Vagina (tissue), 2 donors: ENCODE measurements at regions not wholly inside any gene's neighbourhood (a gene's known extent, or its start where the extent isn't known, plus 50 kb on each side); places are given as distances from the start of the nearest gene placed in this dataset.

Experiments
- DNase-seq, 2 donors: peaks; one replicate each; pipeline ENCODE4 v3.0.0-alpha.2; 2017; ENCODE audit errors: extremely low spot score in 2 of 2
- H3K27ac ChIP-seq: fragments of 200-600 bp; sonication (generic); one replicate; pipeline ENCODE4 v1.5.1; 2019
- H3K27me3 ChIP-seq: fragments of 200-600 bp; sonication (generic); one replicate; pipeline ENCODE4 v1.5.1; 2019
- H3K36me3 ChIP-seq, 2 donors: fragments of 200-600 bp; sonication (generic); one replicate each; pipeline ENCODE4 v1.5.1; 2017 to 2019
- H3K4me1 ChIP-seq: fragments of 200-600 bp; sonication (generic); one replicate; pipeline ENCODE4 v1.5.1; 2019
- H3K4me3 ChIP-seq, 2 donors: fragments of 200-600 bp; sonication (generic); 1 replicate in 1 of 2; 2 replicates in 1 of 2; pipeline ENCODE4 v1.5.1; 2016 to 2019
- H3K9me3 ChIP-seq: fragments of 200-600 bp; sonication (generic); one replicate; pipeline ENCODE4 v1.5.1; 2019
- POLR2A ChIP-seq, 2 donors: fragments of 450-650 bp; IDR thresholded peaks; one replicate each; pipeline ENCODE4 v1.6.1; 2017; ENCODE audit warnings: antibody characterized with exemption in 2 of 2, mild to moderate bottlenecking in 2 of 2, moderate library complexity in 2 of 2
- POLR2AphosphoS5 ChIP-seq, 2 donors: sonication (generic); formaldehyde crosslinking; IDR thresholded peaks; one replicate each; pipeline ENCODE4 v1.9.0; 2017; ENCODE audit warnings: antibody characterized with exemption in 2 of 2, mild to moderate bottlenecking in 2 of 2, low read depth in 1 of 2; ENCODE audit not compliant: insufficient read depth in 1 of 2
- intact Hi-C: fragments of 100-400 bp; cut with DNase I; formaldehyde crosslinking; loops from one replicate; pipeline ENCODE4 v1.15.1; 2023
- TF ChIP-seq, protein P1 (sequence below), 3 experiments: fragments of 450-650 bp in 2 of 3; fragments of 200-600 bp in 1 of 3; sonication (generic) in 1 of 3; IDR thresholded peaks; one replicate each; pipeline ENCODE4 v1.5.1; 2017 to 2019; ENCODE audit warnings: antibody characterized with exemption in 3 of 3, mild to moderate bottlenecking in 2 of 3, moderate library complexity in 2 of 3

DNA sequence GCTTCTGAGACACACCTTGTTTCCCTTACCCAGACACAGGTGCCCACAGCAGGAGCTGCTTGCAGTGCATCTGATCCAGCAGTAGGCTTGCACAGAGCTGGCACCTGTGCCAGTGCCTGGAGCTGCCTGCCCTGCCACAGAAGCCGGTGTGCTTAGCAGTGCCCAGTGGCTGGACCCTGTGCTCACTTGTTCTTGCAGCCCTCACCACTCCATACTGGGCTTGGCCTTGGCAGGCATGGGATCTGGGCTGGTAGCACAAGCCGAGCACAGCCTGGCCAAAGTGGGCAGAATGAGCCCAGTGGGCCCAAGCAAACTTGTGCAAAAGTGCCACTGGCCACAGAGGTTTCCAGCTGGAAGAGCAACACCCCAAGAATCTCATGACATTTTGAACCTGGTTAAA is 1950.4 kb downstream of the SUCLG1 start:
- DNase-seq: no peak
- H3K9me3 ChIP-seq: no peaks in the 10 kb centered on the region
- TF ChIP-seq POLR2A (IDR thresholded peaks at IDR 0.05) (no peak), POLR2AphosphoS5 (IDR thresholded peaks at IDR 0.05; ENCODE audit: insufficient read depth in 1 of 2, low read depth in 1 of 2) (no peak)
- TF ChIP-seq, protein P1, sequence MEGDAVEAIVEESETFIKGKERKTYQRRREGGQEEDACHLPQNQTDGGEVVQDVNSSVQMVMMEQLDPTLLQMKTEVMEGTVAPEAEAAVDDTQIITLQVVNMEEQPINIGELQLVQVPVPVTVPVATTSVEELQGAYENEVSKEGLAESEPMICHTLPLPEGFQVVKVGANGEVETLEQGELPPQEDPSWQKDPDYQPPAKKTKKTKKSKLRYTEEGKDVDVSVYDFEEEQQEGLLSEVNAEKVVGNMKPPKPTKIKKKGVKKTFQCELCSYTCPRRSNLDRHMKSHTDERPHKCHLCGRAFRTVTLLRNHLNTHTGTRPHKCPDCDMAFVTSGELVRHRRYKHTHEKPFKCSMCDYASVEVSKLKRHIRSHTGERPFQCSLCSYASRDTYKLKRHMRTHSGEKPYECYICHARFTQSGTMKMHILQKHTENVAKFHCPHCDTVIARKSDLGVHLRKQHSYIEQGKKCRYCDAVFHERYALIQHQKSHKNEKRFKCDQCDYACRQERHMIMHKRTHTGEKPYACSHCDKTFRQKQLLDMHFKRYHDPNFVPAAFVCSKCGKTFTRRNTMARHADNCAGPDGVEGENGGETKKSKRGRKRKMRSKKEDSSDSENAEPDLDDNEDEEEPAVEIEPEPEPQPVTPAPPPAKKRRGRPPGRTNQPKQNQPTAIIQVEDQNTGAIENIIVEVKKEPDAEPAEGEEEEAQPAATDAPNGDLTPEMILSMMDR (IDR thresholded peaks at IDR 0.05): no peak
- intact Hi-C loops: no loop called here
- no peak overlapping the region for H3K27ac ChIP-seq
- H3K4me3 ChIP-seq: no peak overlapping the region
- H3K4me1 ChIP-seq: no peaks in the 10 kb centered on the region
- H3K36me3 ChIP-seq: no peaks in the 10 kb centered on the region
- H3K27me3 ChIP-seq: no peaks in the 10 kb centered on the region

- H3K4me3 ChIP-seq: no peak overlapping the region
- no peaks in the 10 kb centered on the region for H3K27me3 ChIP-seq
- H3K9me3 ChIP-seq: no peaks in the 10 kb centered on the region
- H3K36me3 ChIP-seq: no peaks in the 10 kb centered on the region
- H3K4me1 ChIP-seq: no peaks in the 10 kb centered on the region
- no peak overlapping the region for H3K27ac ChIP-seq
- DNase-seq: no peak
- intact Hi-C loops: no loop called here
- TF ChIP-seq POLR2AphosphoS5 (IDR thresholded peaks at IDR 0.05; ENCODE audit: insufficient read depth in 1 of 2, low read depth in 1 of 2) (no peak), POLR2A (IDR thresholded peaks at IDR 0.05) (no peak)
- TF ChIP-seq, protein P1 (IDR thresholded peaks at IDR 0.05): no peak
Measured at GRCh38 chr2:82507657-82508056, 1951.4 kb downstream of the SUCLG1 start.

DNA sequence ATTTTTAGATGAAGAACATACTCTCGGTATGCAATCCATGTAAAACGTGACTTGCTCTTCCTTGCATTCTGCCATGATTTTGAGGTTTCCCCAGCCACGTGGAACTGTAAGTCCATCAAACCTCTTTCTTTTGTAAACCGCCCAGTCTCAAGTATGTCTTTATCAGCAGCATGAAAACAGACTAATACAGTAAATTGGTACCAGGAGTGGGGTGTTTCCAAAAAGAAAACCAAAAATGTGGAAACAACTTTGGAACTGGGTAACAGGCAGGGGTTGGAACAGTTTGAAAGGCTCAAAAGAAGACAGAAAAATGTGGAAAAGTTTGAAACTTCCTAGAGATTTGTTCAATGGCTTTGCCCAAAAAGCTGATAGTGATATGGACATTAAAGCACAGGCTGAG is 1957.9 kb downstream of the SUCLG1 start:
- no peaks in the 10 kb centered on the region for H3K4me1 ChIP-seq
- DNase-seq: no peak
- no peak overlapping the region for H3K27ac ChIP-seq
- intact Hi-C loops: no loop called here
- TF ChIP-seq, protein P1 (IDR thresholded peaks at IDR 0.05): no peak
- TF ChIP-seq POLR2A (IDR thresholded peaks at IDR 0.05): no peak
- TF ChIP-seq POLR2AphosphoS5 (IDR thresholded peaks at IDR 0.05; ENCODE audit: insufficient read depth in 1 of 2, low read depth in 1 of 2): no peak
- H3K27me3 ChIP-seq: no peaks in the 10 kb centered on the region
- no peaks in the 10 kb centered on the region for H3K36me3 ChIP-seq
- H3K9me3 ChIP-seq: no peaks in the 10 kb centered on the region
- no peak overlapping the region for H3K4me3 ChIP-seq

- Histone ChIP-seq H3K27me3 (no peaks in the 10 kb centered on the region), H3K27ac (no peak overlapping the region), H3K4me1 (no peaks in the 10 kb centered on the region), H3K36me3 (no peaks in the 10 kb centered on the region), H3K9me3 (no peaks in the 10 kb centered on the region), H3K4me3 (no peak overlapping the region)
- no peak for TF ChIP-seq POLR2A (IDR thresholded peaks at IDR 0.05)
- no peak for TF ChIP-seq POLR2AphosphoS5 (IDR thresholded peaks at IDR 0.05; ENCODE audit: insufficient read depth in 1 of 2, low read depth in 1 of 2)
- TF ChIP-seq, protein P1 (IDR thresholded peaks at IDR 0.05): no peak
- intact Hi-C loops: no loop called here
- no peak for DNase-seq
Measured at GRCh38 chr2:82498777-82499443, 1960.2 kb downstream of the SUCLG1 start.

- Histone ChIP-seq H3K27ac (no peak overlapping the region), H3K27me3 (no peaks in the 10 kb centered on the region), H3K4me1 (no peaks in the 10 kb centered on the region), H3K36me3 (no peaks in the 10 kb centered on the region), H3K4me3 (no peak overlapping the region), H3K9me3 (no peaks in the 10 kb centered on the region)
- TF ChIP-seq, protein P1 (IDR thresholded peaks at IDR 0.05): no peak
- no peak for TF ChIP-seq POLR2A (IDR thresholded peaks at IDR 0.05)
- TF ChIP-seq POLR2AphosphoS5 (IDR thresholded peaks at IDR 0.05; ENCODE audit: insufficient read depth in 1 of 2, low read depth in 1 of 2): no peak
- intact Hi-C loops: no loop called here
- no peak for DNase-seq
Measured at GRCh38 chr2:82494739-82495138, 1964.3 kb downstream of the SUCLG1 start.
